ENCODE measurements at regions not wholly inside any gene's neighbourhood (a gene's known extent, or its start where the extent isn't known, plus 50 kb on each side); places are given as distances from the start of the nearest gene placed in this dataset.
"Not testable (repeated sequence)": the region's sequence is repeated elsewhere in the genome, so short reads cannot be mapped to it uniquely, and the experiment has no call there.

DNA sequence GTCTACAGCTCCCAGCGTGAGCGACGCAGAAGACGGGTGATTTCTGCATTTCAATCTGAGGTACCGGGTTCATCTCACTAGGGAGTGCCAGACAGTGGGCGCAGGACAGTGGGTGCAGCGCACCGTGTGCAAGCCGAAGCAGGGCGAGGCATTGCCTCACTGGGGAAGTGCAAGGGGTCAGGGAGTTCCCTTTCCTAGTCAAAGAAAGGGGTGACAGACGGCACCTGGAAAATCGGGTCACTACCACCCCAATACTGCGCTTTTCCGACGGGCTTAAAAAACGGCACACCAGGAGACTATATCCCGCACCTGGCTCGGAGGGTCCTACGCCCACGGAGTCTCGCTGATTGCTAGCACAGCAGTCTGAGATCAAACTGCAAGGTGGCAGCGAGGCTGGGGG, 95.6 kb downstream of the GPX5 start:
- TF ChIP-seq, protein P1, sequence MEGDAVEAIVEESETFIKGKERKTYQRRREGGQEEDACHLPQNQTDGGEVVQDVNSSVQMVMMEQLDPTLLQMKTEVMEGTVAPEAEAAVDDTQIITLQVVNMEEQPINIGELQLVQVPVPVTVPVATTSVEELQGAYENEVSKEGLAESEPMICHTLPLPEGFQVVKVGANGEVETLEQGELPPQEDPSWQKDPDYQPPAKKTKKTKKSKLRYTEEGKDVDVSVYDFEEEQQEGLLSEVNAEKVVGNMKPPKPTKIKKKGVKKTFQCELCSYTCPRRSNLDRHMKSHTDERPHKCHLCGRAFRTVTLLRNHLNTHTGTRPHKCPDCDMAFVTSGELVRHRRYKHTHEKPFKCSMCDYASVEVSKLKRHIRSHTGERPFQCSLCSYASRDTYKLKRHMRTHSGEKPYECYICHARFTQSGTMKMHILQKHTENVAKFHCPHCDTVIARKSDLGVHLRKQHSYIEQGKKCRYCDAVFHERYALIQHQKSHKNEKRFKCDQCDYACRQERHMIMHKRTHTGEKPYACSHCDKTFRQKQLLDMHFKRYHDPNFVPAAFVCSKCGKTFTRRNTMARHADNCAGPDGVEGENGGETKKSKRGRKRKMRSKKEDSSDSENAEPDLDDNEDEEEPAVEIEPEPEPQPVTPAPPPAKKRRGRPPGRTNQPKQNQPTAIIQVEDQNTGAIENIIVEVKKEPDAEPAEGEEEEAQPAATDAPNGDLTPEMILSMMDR (IDR thresholded peaks at IDR 0.05; ENCODE audit: insufficient read depth, low read depth, low read length) = not testable (repeated sequence)
- TF ChIP-seq EZH2 (IDR thresholded peaks at IDR 0.05; ENCODE audit: insufficient read depth, low read length) = not testable (repeated sequence)
